Neural cell (in vitro differentiated cells): ENCODE measurements at regions not wholly inside any gene's neighbourhood (a gene's known extent, or its start where the extent isn't known, plus 50 kb on each side); places are given as distances from the start of the nearest gene placed in this dataset.

Experiments
- CTCF ChIP-seq: fragments of 450-650 bp; IDR thresholded peaks from 2 replicates; pipeline ENCODE4 v1.5.1; 2014; ENCODE audit warnings: antibody characterized with exemption, mild to moderate bottlenecking, moderate library complexity; ENCODE audit not compliant: poor library complexity, severe bottlenecking
- EP300 ChIP-seq: fragments of 450-650 bp; conservative IDR thresholded peaks from 2 replicates; pipeline ENCODE4 v1.6.1; 2014; ENCODE audit warnings: antibody characterized with exemption, mild to moderate bottlenecking, moderate library complexity; ENCODE audit not compliant: poor library complexity, severe bottlenecking
- EZH2 ChIP-seq: fragments of 200-600, 300-800 bp; shearing (Covaris generic), sonication (generic); IDR thresholded peaks from 2 replicates; pipeline ENCODE4 v1.6.1; 2014; ENCODE audit warnings: antibody characterized with exemption, low read length, borderline replicate concordance, mild to moderate bottlenecking; ENCODE audit not compliant: insufficient read depth, poor library complexity, severe bottlenecking
- POLR2AphosphoS5 ChIP-seq: IDR thresholded peaks from 2 replicates; pipeline ENCODE4 v1.6.1; 2012
- RAD21 ChIP-seq: fragments of 450-650 bp; conservative IDR thresholded peaks from 2 replicates; pipeline ENCODE4 v1.6.1; 2014; ENCODE audit warnings: antibody characterized with exemption, mild to moderate bottlenecking, moderate library complexity
- REST ChIP-seq: IDR thresholded peaks from 2 replicates; pipeline ENCODE4 v1.6.1; 2012; ENCODE audit warnings: borderline replicate concordance

- TF ChIP-seq REST (no peak), POLR2AphosphoS5 (no peak), CTCF (no peak), EZH2 (no peak), EP300 (no peak), RAD21 (no peak)
Observed at GRCh38 chr3:72120806-72121778, 336.1 kb upstream of the PROK2 start.
